ENCODE measurements at regions not wholly inside any gene's neighbourhood (a gene's known extent, or its start where the extent isn't known, plus 50 kb on each side); places are given as distances from the start of the nearest gene placed in this dataset.

DNA sequence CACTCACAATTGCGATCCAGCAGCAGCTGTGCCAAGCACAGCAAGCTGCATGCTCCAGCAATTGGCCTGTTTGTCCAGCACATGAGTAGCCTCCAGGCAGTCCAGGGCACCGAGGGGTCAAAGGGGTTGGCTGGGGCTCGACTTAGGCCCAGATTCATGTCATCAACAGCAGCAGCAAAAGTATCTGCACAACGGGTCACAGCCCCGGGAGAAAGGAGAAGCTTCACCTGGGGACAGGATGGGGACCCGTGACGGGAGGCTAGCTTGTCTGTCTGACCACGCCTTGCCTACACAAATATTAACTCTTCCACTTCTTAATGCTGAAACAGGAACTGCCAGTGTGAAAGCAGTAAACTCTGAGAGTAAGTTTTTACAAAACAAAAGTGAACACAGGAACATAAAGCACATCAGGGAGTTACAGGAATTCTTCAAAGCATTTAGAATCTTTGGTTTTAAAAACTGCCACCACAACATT lies 191.2 kb downstream of the PIK3R1 start:
- in situ Hi-C loops (cut with HindIII; ENCODE audit: low sequenced_read_pairs) = no loop called here

GRCh38 chr5:68407311-68408239 lies 192.0 kb downstream of the PIK3R1 start:
- in situ Hi-C loops (cut with HindIII; ENCODE audit: low sequenced_read_pairs) = no loop called here

DNA sequence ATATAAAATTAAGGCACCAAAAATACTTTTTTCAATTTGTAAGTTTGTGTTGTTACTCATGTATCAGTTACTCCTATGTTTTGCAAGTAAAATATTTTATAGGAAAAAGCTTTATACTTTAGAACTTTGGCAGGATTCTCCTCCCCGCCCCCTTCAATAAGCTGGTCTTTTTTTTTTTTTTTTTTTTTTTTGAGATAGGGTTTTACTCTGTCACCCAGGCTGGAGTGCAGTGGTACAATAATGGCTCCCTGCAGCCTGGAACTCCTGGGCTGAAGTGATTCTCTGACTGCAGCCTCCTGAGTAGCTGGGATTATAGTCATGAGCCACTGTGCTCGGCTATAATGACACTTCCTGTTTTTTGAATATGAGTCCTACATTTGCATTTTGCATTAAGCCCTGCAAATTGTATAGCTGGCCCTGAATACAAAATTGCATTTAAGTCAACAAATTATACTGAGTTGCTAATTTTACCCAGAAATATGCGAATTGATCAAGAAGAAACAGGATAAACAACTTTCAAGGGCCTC lies 192.9 kb downstream of the PIK3R1 start:
- in situ Hi-C loops (cut with HindIII; ENCODE audit: low sequenced_read_pairs) = no loop called here

DNA sequence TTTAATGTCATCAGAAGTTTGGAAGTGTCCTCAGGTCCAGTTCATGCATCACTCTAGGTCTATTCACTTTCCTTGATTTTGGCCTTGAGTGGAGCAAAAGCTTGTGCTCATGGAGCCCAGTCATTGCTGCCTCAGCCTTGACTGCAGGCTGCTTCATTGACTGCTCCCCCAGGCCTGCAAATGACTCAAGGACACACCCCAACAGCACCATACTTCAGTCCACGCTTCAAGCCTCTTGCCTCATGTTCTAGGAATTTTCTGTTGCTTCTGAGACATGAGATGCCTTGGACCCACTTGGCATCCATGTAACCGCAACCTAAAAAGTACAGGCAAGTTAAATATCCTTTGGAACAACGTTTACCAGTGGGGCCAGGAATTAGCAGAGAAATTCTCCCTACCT lies 193.7 kb downstream of the PIK3R1 start:
- in situ Hi-C loops (cut with HindIII; ENCODE audit: low sequenced_read_pairs) = no loop called here

DNA sequence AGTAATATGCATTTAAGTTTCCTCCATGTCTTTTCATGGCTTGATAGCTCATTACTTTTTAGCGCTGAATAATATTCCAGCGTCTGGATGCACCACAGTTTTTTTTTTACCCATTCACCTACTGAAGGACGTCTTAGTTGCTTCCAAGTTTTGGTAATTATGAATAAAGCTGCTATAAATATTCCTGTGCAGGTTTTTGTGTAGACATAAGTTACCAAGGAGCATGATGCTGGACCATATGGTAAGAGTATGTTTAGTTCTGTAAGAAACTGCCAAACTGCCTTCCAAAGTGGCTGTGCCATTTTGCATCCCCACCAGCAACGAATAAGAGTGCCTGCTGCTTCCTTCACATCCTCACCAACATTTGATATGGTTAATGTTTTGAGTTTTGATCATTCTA lies 195.6 kb downstream of the PIK3R1 start:
- in situ Hi-C loops (cut with HindIII; ENCODE audit: low sequenced_read_pairs) = no loop called here

- in situ Hi-C loops (cut with HindIII; ENCODE audit: low sequenced_read_pairs) = no loop called here
Observed at GRCh38 chr5:68415177-68416085, 199.9 kb downstream of the PIK3R1 start.

DNA sequence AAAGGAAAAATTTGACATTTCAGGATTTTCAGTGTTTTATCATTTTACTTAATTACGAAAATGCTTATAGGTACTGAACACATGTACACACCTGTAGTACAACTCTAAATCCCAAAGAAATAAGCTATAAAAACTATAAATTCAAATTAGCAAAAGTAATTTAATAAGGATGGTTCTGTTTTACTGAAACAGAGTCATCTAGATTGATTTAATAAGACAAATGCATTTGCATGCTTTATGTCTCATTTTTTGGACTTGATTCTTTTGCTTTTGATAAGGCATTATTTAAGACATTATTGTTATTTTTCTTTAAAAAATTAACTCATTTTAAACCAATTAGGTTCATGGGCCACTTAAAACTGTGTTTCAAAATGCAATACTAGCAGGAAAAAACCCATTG lies 201.2 kb downstream of the PIK3R1 start:
- in situ Hi-C loops (cut with HindIII; ENCODE audit: low sequenced_read_pairs) = no loop called here

- in situ Hi-C loops (cut with HindIII; ENCODE audit: low sequenced_read_pairs) = no loop called here
Observed at GRCh38 chr5:68418201-68418600, 202.6 kb downstream of the PIK3R1 start.

DNA sequence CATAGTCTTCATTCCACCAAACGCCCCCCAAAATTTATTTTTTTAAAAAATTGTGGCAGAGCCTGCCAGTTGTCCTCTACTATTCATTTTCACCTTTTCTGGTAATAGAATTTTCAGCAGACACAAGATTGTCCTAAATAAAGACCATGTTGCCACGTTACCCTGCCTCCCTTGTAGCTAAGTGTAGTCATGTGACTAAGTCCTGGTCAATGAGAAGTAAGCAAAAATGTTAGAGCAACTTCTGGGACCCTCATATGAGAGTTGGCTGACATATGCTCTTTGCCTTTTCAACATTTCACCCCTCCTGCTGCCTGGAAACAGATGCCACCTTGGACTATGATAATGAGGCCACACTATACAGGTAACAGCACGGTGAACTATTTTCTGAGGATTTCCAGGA lies 203.1 kb downstream of the PIK3R1 start:
- in situ Hi-C loops (cut with HindIII; ENCODE audit: low sequenced_read_pairs) = no loop called here

DNA sequence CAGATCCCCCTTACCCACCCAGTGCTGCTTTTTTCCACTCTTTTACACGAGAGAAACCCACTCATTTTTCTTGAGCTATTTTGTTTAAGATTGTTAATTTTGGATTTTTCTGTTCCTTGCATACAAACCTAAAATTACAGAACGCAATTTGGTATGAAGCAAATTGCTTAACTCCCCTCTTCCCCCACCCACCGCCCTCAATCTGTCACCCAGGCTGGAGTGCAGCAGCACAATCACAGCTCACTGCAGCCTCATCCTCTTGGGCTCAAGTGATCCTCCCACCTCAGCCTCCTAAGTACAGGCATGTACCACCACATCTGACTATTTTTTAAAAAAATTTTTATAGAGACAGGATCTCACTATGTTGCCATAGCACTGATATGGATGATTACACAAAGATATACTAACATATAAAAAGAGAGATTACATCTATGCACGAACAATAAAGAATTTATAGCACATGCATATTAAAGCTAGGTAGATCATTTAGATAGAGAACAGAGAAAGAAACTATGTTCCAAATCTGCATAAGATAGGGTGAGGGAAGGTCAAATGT lies 203.6 kb downstream of the PIK3R1 start:
- in situ Hi-C loops (cut with HindIII; ENCODE audit: low sequenced_read_pairs) = no loop called here

GRCh38 chr5:68419637-68420452 lies 204.3 kb downstream of the PIK3R1 start:
- in situ Hi-C loops (cut with HindIII; ENCODE audit: low sequenced_read_pairs) = no loop called here

DNA sequence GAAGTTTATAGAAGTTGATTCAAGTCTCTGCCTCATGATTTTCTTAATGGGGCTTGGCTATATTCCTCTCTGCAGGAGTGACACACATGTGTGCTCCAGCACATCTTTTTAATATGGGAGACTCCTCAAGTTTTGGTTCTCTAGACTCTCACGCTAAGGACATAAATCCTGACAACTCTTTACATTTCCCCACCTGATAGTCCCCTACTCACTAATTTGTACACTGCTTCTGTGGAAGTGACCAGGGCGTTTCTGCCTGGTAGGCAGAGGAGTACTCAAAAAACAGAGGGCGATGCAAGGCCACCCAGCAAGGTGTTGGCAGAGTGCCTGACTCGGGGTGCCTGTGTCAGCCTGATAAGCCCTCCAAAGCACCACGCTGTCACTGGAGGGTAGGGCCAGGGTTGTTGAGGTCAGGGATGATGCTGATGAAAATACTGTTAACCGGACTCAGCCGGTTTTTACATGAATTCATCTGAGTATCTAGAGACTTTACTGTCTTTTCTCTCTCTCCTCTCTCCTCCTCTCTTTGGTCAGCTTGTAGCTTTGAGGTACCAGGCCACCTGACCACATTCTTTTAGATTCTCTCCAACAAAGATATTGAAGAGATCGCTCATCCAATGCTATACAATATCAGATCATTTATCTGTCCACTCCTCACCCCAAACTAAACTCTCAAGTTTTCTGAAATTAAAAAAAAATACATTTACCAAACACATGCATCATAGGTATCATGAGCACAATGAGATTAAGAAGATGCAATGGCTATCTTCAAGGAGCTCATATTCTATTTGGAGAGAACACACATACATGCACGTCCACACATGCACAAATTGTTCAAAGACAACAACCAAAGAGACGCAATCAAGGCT lies 205.2 kb downstream of the PIK3R1 start:
- in situ Hi-C loops (cut with HindIII; ENCODE audit: low sequenced_read_pairs) = no loop called here

DNA sequence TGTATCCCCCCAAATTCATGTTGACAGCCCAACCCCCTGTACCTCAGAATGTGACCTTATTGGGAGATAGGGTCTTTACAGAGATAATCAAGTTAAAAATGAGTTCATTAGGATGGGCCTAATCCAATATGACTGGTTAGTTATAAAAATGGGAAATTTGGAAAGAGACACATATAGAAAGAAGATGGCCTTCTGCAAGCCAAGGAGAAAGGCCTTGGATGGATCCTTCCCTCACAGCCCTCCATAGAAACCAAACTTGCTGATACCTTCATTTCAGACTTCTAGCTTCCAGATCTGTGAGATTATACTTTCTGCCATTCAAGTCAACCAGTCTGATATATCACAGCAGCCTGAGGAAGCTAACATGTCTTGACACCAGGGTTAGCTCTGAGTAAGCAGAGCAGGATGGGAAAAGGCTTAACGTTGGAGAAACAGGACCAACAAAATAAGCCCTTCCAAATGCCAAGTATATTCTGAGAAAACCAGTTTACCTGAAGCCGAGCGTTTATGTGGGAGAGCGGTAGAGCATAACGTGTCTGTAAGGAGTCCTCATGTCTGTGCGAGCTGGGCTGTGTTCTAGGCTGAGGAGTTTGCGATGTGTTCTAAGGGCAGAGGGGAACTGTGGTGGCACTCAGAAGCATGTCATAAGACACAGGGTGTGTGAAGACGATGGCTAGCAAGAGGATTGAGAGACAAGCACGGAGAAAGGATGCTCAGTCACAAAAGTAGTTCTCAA lies 206.1 kb downstream of the PIK3R1 start:
- in situ Hi-C loops (cut with HindIII; ENCODE audit: low sequenced_read_pairs) = no loop called here

- in situ Hi-C loops (cut with HindIII; ENCODE audit: low sequenced_read_pairs) = no loop called here
Observed at GRCh38 chr5:68423154-68423811, 207.7 kb downstream of the PIK3R1 start.

- in situ Hi-C loops (cut with HindIII; ENCODE audit: low sequenced_read_pairs) = no loop called here
Observed at GRCh38 chr5:68424799-68425537, 209.4 kb downstream of the PIK3R1 start.

GRCh38 chr5:68426586-68426985 lies 211.0 kb downstream of the PIK3R1 start:
- in situ Hi-C loops (cut with HindIII; ENCODE audit: low sequenced_read_pairs) = no loop called here

DNA sequence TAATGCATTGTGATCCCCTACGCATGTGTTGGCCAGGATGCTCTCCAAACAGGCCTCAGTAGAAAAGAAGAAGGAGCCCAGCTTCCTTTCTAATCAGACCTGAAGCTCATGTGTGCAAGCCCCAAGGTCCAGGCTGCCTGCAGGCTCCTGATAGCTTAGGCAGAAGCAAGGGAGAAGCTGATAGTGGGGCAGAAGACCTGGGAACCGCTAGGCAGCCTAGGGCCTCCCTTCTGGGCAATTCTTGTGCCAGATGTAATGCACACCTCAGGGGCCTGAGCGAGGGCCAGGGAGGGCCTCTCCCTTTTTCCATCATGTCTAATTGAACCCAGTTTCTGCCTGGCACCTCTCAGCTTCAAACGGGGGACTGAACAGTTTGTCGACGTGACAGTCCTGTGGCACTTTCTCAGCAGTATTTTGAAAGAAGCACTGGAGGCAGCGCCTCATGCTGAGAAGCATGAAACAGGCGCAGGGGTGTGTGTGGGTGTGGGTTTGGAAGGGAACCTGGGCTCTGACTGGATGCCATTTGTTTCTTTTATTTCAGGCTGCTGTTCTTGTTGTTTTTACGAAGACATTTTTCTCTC lies 212.8 kb downstream of the PIK3R1 start:
- in situ Hi-C loops (cut with HindIII; ENCODE audit: low sequenced_read_pairs) = no loop called here
